Endothelial cell of umbilical vein (primary cell): ENCODE measurements at regions not wholly inside any gene's neighbourhood (a gene's known extent, or its start where the extent isn't known, plus 50 kb on each side); places are given as distances from the start of the nearest gene placed in this dataset.

ENCODE experiments used
- BruUV-seq: library from RNA; stranded (reverse); fragments of 400-500 nt; replicated peaks from 2 replicates; lab custom pipeline; 2021; lab: Mats Ljungman, UMichigan
- CTCF ChIA-PET: fragments of 300-600, 350-600 bp; sonication (Branson Sonifier 250); formaldehyde crosslinking; loops from one replicate; lab custom pipeline; 2021; ENCODE audit warnings: antibody characterized with exemption, inconsistent platforms; lab: Charles Lee
- POLR2A ChIA-PET: fragments of 300-600, 350-600 bp; sonication (Branson Sonifier 250); formaldehyde crosslinking; loops from one replicate; lab custom pipeline; 2021; ENCODE audit warnings: antibody characterized with exemption, inconsistent platforms; lab: Charles Lee
- DNase-seq: peaks from one replicate; pipeline ENCODE4 v3.0.0-alpha.2; 2011; ENCODE audit warnings: low read depth, low spot score
- FAIRE-seq: peaks from 2 replicates; lab custom pipeline; 2011; peaks lifted over from hg19 to GRCh38; lab: Jason Lieb, UNC
- H2AFZ ChIP-seq: 2 replicates; pipeline ENCODE4 v1.6.0; 2012; ENCODE audit warnings: low read depth, low read length, control low read depth, inconsistent platforms
- H3K27ac ChIP-seq: 2 replicates; pipeline ENCODE4 v1.5.1; 2011; ENCODE audit warnings: low read depth, mild to moderate bottlenecking, control low read depth, low read length, moderate library complexity; ENCODE audit not compliant: insufficient read depth
- H3K27me3 ChIP-seq, 2 experiments: 2 replicates each; pipeline versions ENCODE4 v1.6.0 to v1.6.1; 2011; ENCODE audit warnings: low read length in 2 of 2, mixed read lengths in 1 of 2; ENCODE audit not compliant: control insufficient read depth in 2 of 2, insufficient read depth in 2 of 2
- H3K36me3 ChIP-seq, 2 experiments: 2 replicates in 1 of 2; 3 replicates in 1 of 2; pipeline ENCODE4 v1.5.1; 2011; ENCODE audit warnings: low read length in 2 of 2, mild to moderate bottlenecking in 1 of 2, moderate library complexity in 1 of 2; ENCODE audit not compliant: control insufficient read depth in 2 of 2, insufficient read depth in 2 of 2; ENCODE audit errors: extremely low read depth in 1 of 2
- H3K4me1 ChIP-seq: 3 replicates; pipeline ENCODE4 v1.5.1; 2011; ENCODE audit warnings: mild to moderate bottlenecking, low read length; ENCODE audit not compliant: control insufficient read depth, insufficient read depth; ENCODE audit errors: extremely low read depth
- H3K4me2 ChIP-seq: 2 replicates; pipeline ENCODE4 v1.6.1; 2011; ENCODE audit warnings: low read length, control low read depth, mixed read lengths; ENCODE audit not compliant: insufficient read depth
- H3K4me3 ChIP-seq, 3 experiments: fragments of 200-600 bp in 1 of 3; sonication (generic), shearing (Covaris generic) in 1 of 3; replicated peaks in 1 of 3; 2 replicates each; pipeline ENCODE4 v1.5.1; 2011 to 2016; ENCODE audit warnings: control low read depth in 3 of 3, low read length in 3 of 3, mild to moderate bottlenecking in 2 of 3, inconsistent platforms in 1 of 3, low read depth in 1 of 3, moderate library complexity in 1 of 3; ENCODE audit not compliant: insufficient read depth in 1 of 3
- H3K79me2 ChIP-seq: 2 replicates; pipeline ENCODE4 v1.6.0; 2012; ENCODE audit warnings: low read length, inconsistent platforms; ENCODE audit not compliant: control insufficient read depth, insufficient read depth
- H3K9ac ChIP-seq: replicated peaks from 2 replicates; pipeline ENCODE3; 2011; ENCODE audit warnings: low read length, control low read depth; ENCODE audit not compliant: insufficient read depth; ENCODE audit errors: extremely low read depth
- H3K9me1 ChIP-seq: replicated peaks from 3 replicates; pipeline ENCODE4 v1.6.0; 2011; ENCODE audit warnings: mild to moderate bottlenecking, low read length; ENCODE audit not compliant: control insufficient read depth, insufficient read depth; ENCODE audit errors: extremely low read depth
- H3K9me3 ChIP-seq: replicated peaks from 2 replicates; pipeline ENCODE4 v1.5.1; 2012; ENCODE audit warnings: low read length, inconsistent platforms; ENCODE audit not compliant: control insufficient read depth, insufficient read depth
- H4K20me1 ChIP-seq: replicated peaks from 2 replicates; pipeline ENCODE3; 2011; ENCODE audit warnings: mild to moderate bottlenecking, low read length; ENCODE audit not compliant: control insufficient read depth, insufficient read depth; ENCODE audit errors: extremely low read depth
- EZH2 ChIP-seq: IDR thresholded peaks from 2 replicates; pipeline ENCODE4 v1.6.1; 2012; ENCODE audit warnings: borderline replicate concordance, low read depth, mild to moderate bottlenecking, moderate library complexity, low read length, inconsistent platforms; ENCODE audit not compliant: severe bottlenecking
- FOS ChIP-seq: IDR thresholded peaks from 2 replicates; pipeline ENCODE4 v1.6.1; 2011; ENCODE audit warnings: mild to moderate bottlenecking, low read length, moderate library complexity, borderline replicate concordance; ENCODE audit not compliant: insufficient read depth
- GATA2 ChIP-seq: IDR thresholded peaks from 2 replicates; pipeline ENCODE4 v1.7.0; 2011; ENCODE audit warnings: low read depth, mild to moderate bottlenecking, moderate library complexity, mixed read lengths, low read length; ENCODE audit not compliant: insufficient read length, insufficient read depth
- JUN ChIP-seq: IDR thresholded peaks from 2 replicates; pipeline ENCODE4 v1.6.1; 2011; ENCODE audit warnings: borderline replicate concordance, low read depth; ENCODE audit not compliant: insufficient read length, insufficient read depth
- MAX ChIP-seq: IDR thresholded peaks from 2 replicates; pipeline ENCODE4 v1.6.1; 2011; ENCODE audit not compliant: insufficient read depth, insufficient read length
- MYC ChIP-seq: IDR thresholded peaks from one replicate; pipeline ENCODE4 v1.6.1; 2011; ENCODE audit warnings: mild to moderate bottlenecking, low read depth, low read length
- POLR2A ChIP-seq: IDR thresholded peaks from 2 replicates; pipeline ENCODE4 v1.6.1; 2012; ENCODE audit warnings: low read depth, mild to moderate bottlenecking, control low read depth, low read length
- POLR2AphosphoS5 ChIP-seq: IDR thresholded peaks from 2 replicates; pipeline ENCODE4 v1.6.1; 2012; ENCODE audit warnings: low read depth, mild to moderate bottlenecking, control low read depth, low read length, moderate library complexity; ENCODE audit not compliant: insufficient read depth
- dilution Hi-C: fragments of 300-500 bp; cut with MboI; formaldehyde crosslinking; loops from one replicate; pipeline ENCODE4 v1.15.0; 2019; ENCODE audit warnings: low sequenced_read_pairs; ENCODE audit not compliant: extremely low pct_ligation_motif_present
- intact Hi-C: fragments of 100-400 bp; cut with micrococcal nuclease; formaldehyde crosslinking; loops from one replicate; pipeline ENCODE4 v1.10.0; 2022
- TF ChIP-seq, protein P1 (sequence below), 2 donors: IDR thresholded peaks; 1 replicate in 1 of 2; 2 replicates in 1 of 2; pipeline ENCODE4 v1.5.1; 2011; ENCODE audit warnings: low read length in 2 of 2, mild to moderate bottlenecking in 2 of 2, moderate library complexity in 2 of 2, control low read depth in 1 of 2, inconsistent platforms in 1 of 2, low read depth in 1 of 2; ENCODE audit not compliant: insufficient read depth in 1 of 2; ENCODE audit errors: extremely low read depth in 1 of 2

DNA sequence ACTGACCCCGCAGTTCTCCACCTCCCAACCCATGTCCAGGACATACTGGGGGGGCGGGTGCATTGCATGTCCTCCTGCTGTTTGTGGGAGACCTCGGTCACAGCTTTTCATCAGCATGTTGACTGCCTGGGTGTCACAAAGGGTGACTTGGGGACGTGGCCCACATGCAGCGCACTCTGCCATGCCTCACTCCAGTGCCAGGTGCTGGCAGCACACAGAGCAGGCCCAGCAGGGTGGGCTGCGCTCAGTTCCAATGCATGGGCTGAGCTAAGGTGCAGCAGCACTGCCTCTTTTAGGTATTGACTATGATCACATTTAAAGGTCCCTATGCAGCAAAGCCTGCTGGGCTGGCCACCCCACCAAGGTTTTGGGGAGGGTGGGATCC, 261.9 kb upstream of the SALL3 start:
- Histone ChIP-seq H3K27me3 (no peaks in the 10 kb centered on the region), H3K9me3 (peaks cover 2% of the 10 kb centered on the region), H2AFZ (no peak overlapping the region), H4K20me1 (no peaks in the 10 kb centered on the region), H3K4me3 (no peak overlapping the region), H3K9me1 (no peaks in the 10 kb centered on the region), H3K79me2 (no peaks in the 10 kb centered on the region), H3K4me2 (no peak overlapping the region), H3K36me3 (no peaks in the 10 kb centered on the region), H3K27ac (no peak overlapping the region), H3K9ac (no peak overlapping the region), H3K4me1 (no peaks in the 10 kb centered on the region)
- TF ChIP-seq FOS (no peak), MYC (no peak)
- TF ChIP-seq, protein P1, sequence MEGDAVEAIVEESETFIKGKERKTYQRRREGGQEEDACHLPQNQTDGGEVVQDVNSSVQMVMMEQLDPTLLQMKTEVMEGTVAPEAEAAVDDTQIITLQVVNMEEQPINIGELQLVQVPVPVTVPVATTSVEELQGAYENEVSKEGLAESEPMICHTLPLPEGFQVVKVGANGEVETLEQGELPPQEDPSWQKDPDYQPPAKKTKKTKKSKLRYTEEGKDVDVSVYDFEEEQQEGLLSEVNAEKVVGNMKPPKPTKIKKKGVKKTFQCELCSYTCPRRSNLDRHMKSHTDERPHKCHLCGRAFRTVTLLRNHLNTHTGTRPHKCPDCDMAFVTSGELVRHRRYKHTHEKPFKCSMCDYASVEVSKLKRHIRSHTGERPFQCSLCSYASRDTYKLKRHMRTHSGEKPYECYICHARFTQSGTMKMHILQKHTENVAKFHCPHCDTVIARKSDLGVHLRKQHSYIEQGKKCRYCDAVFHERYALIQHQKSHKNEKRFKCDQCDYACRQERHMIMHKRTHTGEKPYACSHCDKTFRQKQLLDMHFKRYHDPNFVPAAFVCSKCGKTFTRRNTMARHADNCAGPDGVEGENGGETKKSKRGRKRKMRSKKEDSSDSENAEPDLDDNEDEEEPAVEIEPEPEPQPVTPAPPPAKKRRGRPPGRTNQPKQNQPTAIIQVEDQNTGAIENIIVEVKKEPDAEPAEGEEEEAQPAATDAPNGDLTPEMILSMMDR (IDR thresholded peaks at IDR 0.05; ENCODE audit: extremely low read depth in 1 of 2, insufficient read depth in 1 of 2, low read depth in 1 of 2, low read length in 2 of 2), result no peak
- FAIRE-seq, result no peak
- BruUV-seq, result no TSS peak
- POLR2A ChIA-PET, result no interaction called here
- CTCF ChIA-PET, result no interaction called here
- intact Hi-C loops (no loop called here), dilution Hi-C loops (no loop called here)
- DNase-seq, result no peak

- H3K4me2 ChIP-seq, result no peak overlapping the region
- CTCF ChIA-PET, result no interaction called here
- H3K27me3 ChIP-seq, result no peaks in the 10 kb centered on the region
- H3K36me3 ChIP-seq, result no peaks in the 10 kb centered on the region
- no TSS peak for BruUV-seq
- no peak overlapping the region for H2AFZ ChIP-seq
- POLR2A ChIA-PET, result no interaction called here
- DNase-seq (no peak), FAIRE-seq (no peak)
- H3K9me1 ChIP-seq, result no peaks in the 10 kb centered on the region
- no peaks in the 10 kb centered on the region for H3K79me2 ChIP-seq
- no peak for TF ChIP-seq POLR2AphosphoS5
- no peak for TF ChIP-seq FOS
- TF ChIP-seq MAX, result no peak
- no peak for TF ChIP-seq JUN
- TF ChIP-seq EZH2, result no peak
- TF ChIP-seq GATA2, result no peak
- TF ChIP-seq, protein P1 (IDR thresholded peaks at IDR 0.05; ENCODE audit: extremely low read depth in 1 of 2, insufficient read depth in 1 of 2, low read depth in 1 of 2, low read length in 2 of 2), result no peak
- no peak for TF ChIP-seq POLR2A
- TF ChIP-seq MYC, result no peak
- no peaks in the 10 kb centered on the region for H3K4me1 ChIP-seq
- intact Hi-C loops (no loop called here), dilution Hi-C loops (no loop called here)
- H3K9me3 ChIP-seq, result peaks cover 2% of the 10 kb centered on the region
- no peak overlapping the region for H3K4me3 ChIP-seq
- H4K20me1 ChIP-seq, result no peaks in the 10 kb centered on the region
- H3K9ac ChIP-seq, result no peak overlapping the region
- no peak overlapping the region for H3K27ac ChIP-seq
Observed at GRCh38 chr18:78719821-78720220, 259.8 kb upstream of the SALL3 start.
